ENCODE measurements at regions not wholly inside any gene's neighbourhood (a gene's known extent, or its start where the extent isn't known, plus 50 kb on each side); places are given as distances from the start of the nearest gene placed in this dataset.

DNA sequence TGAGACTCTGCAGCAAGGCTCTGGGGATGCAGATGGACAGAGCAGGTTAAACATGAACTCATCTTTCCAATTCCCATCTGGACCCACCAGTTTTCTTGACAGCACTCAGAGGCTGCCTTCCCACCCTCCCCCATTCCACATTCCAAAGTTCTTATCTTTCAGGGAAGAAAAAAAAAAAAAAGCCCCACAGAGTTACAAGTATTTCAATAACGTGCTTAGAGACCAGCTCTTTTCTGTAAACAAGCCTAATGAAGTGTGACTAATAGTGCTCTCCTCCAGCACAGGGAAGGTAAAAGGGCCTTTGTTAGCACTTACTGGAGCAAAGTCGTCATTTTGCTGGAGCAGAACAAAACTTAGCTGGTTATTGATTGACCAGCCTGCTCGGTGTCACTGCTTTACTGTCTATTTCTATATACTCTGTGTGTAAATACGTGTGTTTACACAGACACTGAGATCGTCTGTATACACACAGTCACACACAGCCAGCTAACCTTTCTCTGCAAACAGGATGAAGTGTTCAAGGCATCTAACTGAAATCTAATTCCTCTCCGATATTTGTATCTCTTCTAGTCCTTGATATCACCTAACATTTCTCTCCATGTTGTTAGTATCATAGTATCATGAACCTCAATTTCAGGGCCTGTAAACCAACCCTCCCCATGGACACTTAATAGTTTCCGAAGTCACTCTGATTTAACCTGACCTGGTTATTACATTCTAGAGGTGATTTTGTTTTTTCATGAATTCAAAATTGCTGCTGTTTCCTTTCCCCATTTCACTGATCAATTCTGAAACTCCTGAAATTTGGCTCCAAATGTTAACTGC lies 84.9 kb downstream of the ZNF608 start (continued):
- 0 out of 2 replicates have a peak, but pooled peaks have one; percentile 34 for TF ChIP-seq TP53 (CRISPR knock-in tag; conservative IDR thresholded peaks at IDR 0.05)
- TF ChIP-seq, protein P1, sequence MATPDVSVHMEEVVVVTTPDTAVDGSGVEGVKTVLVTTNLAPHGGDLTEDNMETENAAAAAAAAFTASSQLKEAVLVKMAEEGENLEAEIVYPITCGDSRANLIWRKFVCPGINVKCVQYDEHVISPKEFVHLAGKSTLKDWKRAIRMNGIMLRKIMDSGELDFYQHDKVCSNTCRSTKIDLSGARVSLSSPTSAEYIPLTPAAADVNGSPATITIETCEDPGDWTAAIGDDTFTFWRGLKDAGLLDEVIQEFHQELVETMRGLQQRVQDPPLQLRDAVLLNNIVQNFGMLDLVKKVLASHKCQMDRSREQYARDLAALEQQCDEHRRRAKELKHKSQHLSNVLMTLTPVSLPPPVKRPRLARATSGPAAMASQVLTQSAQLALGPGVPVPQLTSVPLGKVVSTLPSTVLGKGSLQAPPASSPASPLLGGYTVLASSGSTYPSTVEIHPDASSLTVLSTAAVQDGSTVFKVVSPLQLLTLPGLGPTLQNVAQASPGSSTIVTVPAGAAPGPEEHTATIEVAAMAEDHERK (CRISPR knock-in tag; IDR thresholded peaks at IDR 0.05; ENCODE audit: low read depth), result no peak
- peak; percentile 97 for TF ChIP-seq NFIC (IDR thresholded peaks at IDR 0.05; ENCODE audit: low read length)
- peak; percentile 64; the same call in 1 of the 2 replicates for TF ChIP-seq ZNF232 (CRISPR knock-in tag; IDR thresholded peaks at IDR 0.05; ENCODE audit: borderline replicate concordance)
- no peak for TF ChIP-seq WIZ (CRISPR knock-in tag; IDR thresholded peaks at IDR 0.05)
- 0 out of 2 replicates have a peak, but pooled peaks have one; percentile 47 for TF ChIP-seq ZNF34 (CRISPR knock-in tag; IDR thresholded peaks at IDR 0.05; ENCODE audit: borderline replicate concordance)
- peak; percentile 66 for TF ChIP-seq MAFF (IDR thresholded peaks at IDR 0.05; ENCODE audit: low read depth, low read length)
- TF ChIP-seq MTA1 (CRISPR knock-in tag; IDR thresholded peaks at IDR 0.05; ENCODE audit: borderline replicate concordance), result peak; percentile 33; the same call in 1 of the 2 replicates
- TF ChIP-seq, protein P2, sequence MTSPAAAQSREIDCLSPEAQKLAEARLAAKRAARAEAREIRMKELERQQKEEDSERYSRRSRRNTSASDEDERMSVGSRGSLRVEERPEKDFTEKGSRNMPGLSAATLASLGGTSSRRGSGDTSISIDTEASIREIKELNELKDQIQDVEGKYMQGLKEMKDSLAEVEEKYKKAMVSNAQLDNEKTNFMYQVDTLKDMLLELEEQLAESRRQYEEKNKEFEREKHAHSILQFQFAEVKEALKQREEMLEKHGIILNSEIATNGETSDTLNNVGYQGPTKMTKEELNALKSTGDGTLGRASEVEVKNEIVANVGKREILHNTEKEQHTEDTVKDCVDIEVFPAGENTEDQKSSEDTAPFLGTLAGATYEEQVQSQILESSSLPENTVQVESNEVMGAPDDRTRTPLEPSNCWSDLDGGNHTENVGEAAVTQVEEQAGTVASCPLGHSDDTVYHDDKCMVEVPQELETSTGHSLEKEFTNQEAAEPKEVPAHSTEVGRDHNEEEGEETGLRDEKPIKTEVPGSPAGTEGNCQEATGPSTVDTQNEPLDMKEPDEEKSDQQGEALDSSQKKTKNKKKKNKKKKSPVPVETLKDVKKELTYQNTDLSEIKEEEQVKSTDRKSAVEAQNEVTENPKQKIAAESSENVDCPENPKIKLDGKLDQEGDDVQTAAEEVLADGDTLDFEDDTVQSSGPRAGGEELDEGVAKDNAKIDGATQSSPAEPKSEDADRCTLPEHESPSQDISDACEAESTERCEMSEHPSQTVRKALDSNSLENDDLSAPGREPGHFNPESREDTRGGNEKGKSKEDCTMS (CRISPR knock-in tag; conservative IDR thresholded peaks at IDR 0.05), result no peak
- peak; percentile 72 for TF ChIP-seq IRF2 (CRISPR knock-in tag; IDR thresholded peaks at IDR 0.05)
- no peak for TF ChIP-seq ZNF569 (CRISPR knock-in tag; IDR thresholded peaks at IDR 0.05; ENCODE audit: borderline replicate concordance)
- TF ChIP-seq, protein P3, sequence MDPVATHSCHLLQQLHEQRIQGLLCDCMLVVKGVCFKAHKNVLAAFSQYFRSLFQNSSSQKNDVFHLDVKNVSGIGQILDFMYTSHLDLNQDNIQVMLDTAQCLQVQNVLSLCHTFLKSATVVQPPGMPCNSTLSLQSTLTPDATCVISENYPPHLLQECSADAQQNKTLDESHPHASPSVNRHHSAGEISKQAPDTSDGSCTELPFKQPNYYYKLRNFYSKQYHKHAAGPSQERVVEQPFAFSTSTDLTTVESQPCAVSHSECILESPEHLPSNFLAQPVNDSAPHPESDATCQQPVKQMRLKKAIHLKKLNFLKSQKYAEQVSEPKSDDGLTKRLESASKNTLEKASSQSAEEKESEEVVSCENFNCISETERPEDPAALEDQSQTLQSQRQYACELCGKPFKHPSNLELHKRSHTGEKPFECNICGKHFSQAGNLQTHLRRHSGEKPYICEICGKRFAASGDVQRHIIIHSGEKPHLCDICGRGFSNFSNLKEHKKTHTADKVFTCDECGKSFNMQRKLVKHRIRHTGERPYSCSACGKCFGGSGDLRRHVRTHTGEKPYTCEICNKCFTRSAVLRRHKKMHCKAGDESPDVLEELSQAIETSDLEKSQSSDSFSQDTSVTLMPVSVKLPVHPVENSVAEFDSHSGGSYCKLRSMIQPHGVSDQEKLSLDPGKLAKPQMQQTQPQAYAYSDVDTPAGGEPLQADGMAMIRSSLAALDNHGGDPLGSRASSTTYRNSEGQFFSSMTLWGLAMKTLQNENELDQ (CRISPR knock-in tag; IDR thresholded peaks at IDR 0.05; ENCODE audit: borderline replicate concordance), result no peak
- TF ChIP-seq SMC3 (IDR thresholded peaks at IDR 0.05; ENCODE audit: low read length), result peak; percentile 24; the same call in 1 of the 2 replicates
- TF ChIP-seq, protein P4, sequence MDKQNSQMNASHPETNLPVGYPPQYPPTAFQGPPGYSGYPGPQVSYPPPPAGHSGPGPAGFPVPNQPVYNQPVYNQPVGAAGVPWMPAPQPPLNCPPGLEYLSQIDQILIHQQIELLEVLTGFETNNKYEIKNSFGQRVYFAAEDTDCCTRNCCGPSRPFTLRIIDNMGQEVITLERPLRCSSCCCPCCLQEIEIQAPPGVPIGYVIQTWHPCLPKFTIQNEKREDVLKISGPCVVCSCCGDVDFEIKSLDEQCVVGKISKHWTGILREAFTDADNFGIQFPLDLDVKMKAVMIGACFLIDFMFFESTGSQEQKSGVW (CRISPR knock-in tag; IDR thresholded peaks at IDR 0.05; ENCODE audit: borderline replicate concordance), result no peak
- TF ChIP-seq, protein P5, sequence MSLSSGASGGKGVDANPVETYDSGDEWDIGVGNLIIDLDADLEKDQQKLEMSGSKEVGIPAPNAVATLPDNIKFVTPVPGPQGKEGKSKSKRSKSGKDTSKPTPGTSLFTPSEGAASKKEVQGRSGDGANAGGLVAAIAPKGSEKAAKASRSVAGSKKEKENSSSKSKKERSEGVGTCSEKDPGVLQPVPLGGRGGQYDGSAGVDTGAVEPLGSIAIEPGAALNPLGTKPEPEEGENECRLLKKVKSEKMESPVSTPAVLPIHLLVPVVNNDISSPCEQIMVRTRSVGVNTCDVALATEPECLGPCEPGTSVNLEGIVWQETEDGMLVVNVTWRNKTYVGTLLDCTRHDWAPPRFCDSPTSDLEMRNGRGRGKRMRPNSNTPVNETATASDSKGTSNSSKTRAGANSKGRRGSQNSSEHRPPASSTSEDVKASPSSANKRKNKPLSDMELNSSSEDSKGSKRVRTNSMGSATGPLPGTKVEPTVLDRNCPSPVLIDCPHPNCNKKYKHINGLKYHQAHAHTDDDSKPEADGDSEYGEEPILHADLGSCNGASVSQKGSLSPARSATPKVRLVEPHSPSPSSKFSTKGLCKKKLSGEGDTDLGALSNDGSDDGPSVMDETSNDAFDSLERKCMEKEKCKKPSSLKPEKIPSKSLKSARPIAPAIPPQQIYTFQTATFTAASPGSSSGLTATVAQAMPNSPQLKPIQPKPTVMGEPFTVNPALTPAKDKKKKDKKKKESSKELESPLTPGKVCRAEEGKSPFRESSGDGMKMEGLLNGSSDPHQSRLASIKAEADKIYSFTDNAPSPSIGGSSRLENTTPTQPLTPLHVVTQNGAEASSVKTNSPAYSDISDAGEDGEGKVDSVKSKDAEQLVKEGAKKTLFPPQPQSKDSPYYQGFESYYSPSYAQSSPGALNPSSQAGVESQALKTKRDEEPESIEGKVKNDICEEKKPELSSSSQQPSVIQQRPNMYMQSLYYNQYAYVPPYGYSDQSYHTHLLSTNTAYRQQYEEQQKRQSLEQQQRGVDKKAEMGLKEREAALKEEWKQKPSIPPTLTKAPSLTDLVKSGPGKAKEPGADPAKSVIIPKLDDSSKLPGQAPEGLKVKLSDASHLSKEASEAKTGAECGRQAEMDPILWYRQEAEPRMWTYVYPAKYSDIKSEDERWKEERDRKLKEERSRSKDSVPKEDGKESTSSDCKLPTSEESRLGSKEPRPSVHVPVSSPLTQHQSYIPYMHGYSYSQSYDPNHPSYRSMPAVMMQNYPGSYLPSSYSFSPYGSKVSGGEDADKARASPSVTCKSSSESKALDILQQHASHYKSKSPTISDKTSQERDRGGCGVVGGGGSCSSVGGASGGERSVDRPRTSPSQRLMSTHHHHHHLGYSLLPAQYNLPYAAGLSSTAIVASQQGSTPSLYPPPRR (CRISPR knock-in tag; IDR thresholded peaks at IDR 0.05; ENCODE audit: borderline replicate concordance), result peak; percentile 100
- TF ChIP-seq TARDBP (CRISPR knock-in tag; IDR thresholded peaks at IDR 0.05), result peak; percentile 96
